ENCODE measurements at regions not wholly inside any gene's neighbourhood (a gene's known extent, or its start where the extent isn't known, plus 50 kb on each side); places are given as distances from the start of the nearest gene placed in this dataset.

DNA sequence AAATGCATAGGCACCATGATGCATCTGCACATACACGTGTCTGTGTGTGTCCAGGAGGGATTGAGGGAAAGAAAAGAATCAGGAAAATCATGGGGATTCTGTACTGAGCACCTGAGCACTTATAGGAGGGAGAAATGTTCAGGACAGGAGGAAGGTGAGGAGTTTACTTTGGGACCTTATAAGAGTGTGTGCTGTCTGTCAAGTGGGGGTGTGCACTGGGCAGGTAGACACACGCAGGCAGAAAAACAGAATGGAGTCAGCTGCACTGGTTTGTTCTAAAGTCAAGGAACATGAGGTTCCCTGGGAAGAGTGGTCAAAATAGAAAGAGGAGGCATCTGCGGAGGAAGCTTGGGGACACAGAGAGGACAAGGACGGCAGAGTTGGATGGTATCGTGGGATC is 92.2 kb upstream of the KCTD1 start:
- H3K36me3 ChIP-seq (ENCODE audit: control insufficient read depth in 4 of 4, insufficient read depth in 4 of 4, low read length in 4 of 4) = no peaks in the 10 kb centered on the region
- 75 to 90% methylated on average over 5 of the region's 5 CpGs for WGBS, 2 donors
- DNase-seq (no peak), ATAC-seq (ENCODE audit: insufficient read depth, low FRiP score) (no peak)
- TF ChIP-seq, protein P1, sequence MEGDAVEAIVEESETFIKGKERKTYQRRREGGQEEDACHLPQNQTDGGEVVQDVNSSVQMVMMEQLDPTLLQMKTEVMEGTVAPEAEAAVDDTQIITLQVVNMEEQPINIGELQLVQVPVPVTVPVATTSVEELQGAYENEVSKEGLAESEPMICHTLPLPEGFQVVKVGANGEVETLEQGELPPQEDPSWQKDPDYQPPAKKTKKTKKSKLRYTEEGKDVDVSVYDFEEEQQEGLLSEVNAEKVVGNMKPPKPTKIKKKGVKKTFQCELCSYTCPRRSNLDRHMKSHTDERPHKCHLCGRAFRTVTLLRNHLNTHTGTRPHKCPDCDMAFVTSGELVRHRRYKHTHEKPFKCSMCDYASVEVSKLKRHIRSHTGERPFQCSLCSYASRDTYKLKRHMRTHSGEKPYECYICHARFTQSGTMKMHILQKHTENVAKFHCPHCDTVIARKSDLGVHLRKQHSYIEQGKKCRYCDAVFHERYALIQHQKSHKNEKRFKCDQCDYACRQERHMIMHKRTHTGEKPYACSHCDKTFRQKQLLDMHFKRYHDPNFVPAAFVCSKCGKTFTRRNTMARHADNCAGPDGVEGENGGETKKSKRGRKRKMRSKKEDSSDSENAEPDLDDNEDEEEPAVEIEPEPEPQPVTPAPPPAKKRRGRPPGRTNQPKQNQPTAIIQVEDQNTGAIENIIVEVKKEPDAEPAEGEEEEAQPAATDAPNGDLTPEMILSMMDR (IDR thresholded peaks at IDR 0.05; ENCODE audit: control extremely low read depth, extremely low read depth) = no peak
- H3K9me3 ChIP-seq (ENCODE audit: control insufficient read depth in 4 of 4, insufficient read depth in 3 of 4, low read length in 3 of 4) = peaks cover 0 to 1% (median 0%) of the 10 kb centered on the region in 4 donors
- no peak overlapping the region for H3K4me3 ChIP-seq
- H3K9ac ChIP-seq (ENCODE audit: insufficient read depth in 1 of 2, low read length in 2 of 2) = no peak overlapping the region
- H3K27me3 ChIP-seq (ENCODE audit: control insufficient read depth in 3 of 3, insufficient read depth in 3 of 3, low read length in 2 of 3) = peaks cover 0 to 8% (median 0%) of the 10 kb centered on the region in 3 donors
- no peak overlapping the region for H3K27ac ChIP-seq (ENCODE audit: low read depth in 1 of 2, low read length in 1 of 2)
- H3K4me1 ChIP-seq (ENCODE audit: control insufficient read depth in 5 of 5, insufficient read depth in 5 of 5, low read length in 5 of 5) = no peaks in the 10 kb centered on the region

- H3K36me3 ChIP-seq (ENCODE audit: control insufficient read depth in 4 of 4, insufficient read depth in 4 of 4, low read length in 4 of 4) = no peaks in the 10 kb centered on the region
- DNase-seq (no peak), ATAC-seq (ENCODE audit: insufficient read depth, low FRiP score) (no peak)
- WGBS, 2 donors = 94 to 99% methylated on average over 7 of the region's 7 CpGs
- H3K4me1 ChIP-seq (ENCODE audit: control insufficient read depth in 5 of 5, insufficient read depth in 5 of 5, low read length in 5 of 5) = no peaks in the 10 kb centered on the region
- peaks cover 0 to 5% (median 0%) of the 10 kb centered on the region in 3 donors for H3K27me3 ChIP-seq (ENCODE audit: control insufficient read depth in 3 of 3, insufficient read depth in 3 of 3, low read length in 2 of 3)
- no peaks in the 10 kb centered on the region for H3K9me3 ChIP-seq (ENCODE audit: control insufficient read depth in 4 of 4, insufficient read depth in 3 of 4, low read length in 3 of 4)
- H3K9ac ChIP-seq (ENCODE audit: insufficient read depth in 1 of 2, low read length in 2 of 2) = no peak overlapping the region
- no peak overlapping the region for H3K27ac ChIP-seq (ENCODE audit: low read depth in 1 of 2, low read length in 1 of 2)
- H3K4me3 ChIP-seq = no peak overlapping the region
- TF ChIP-seq, protein P1 (IDR thresholded peaks at IDR 0.05; ENCODE audit: control extremely low read depth, extremely low read depth) = no peak
These were observed 90.8 kb upstream of the KCTD1 start for GRCh38 chr18:26639149-26639548.

DNA sequence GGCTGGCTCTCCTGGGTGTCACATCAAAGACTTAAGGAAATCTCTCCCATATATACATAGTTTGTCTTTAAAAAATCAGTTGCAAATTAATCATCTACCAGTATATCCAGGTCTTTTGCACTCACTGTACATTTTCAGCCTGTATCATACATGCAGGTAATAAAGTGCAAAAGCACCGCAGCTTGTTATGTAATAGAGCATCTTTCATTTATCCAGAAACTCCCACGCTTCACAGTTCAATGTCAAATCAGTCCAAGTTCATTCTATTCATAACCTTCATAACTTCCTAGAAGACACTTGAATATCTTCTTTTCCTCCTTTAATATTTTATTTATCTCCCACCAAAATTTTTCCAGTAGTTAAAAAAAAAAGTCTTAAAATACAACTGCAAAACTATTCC is 89.6 kb upstream of the KCTD1 start:
- Histone ChIP-seq H3K9me3 (ENCODE audit: control insufficient read depth in 4 of 4, insufficient read depth in 3 of 4, low read length in 3 of 4) (no peaks in the 10 kb centered on the region), H3K9ac (ENCODE audit: insufficient read depth in 1 of 2, low read length in 2 of 2) (no peak overlapping the region), H3K4me3 (no peak overlapping the region), H3K36me3 (ENCODE audit: control insufficient read depth in 4 of 4, insufficient read depth in 4 of 4, low read length in 4 of 4) (no peaks in the 10 kb centered on the region), H3K27me3 (ENCODE audit: control insufficient read depth in 3 of 3, insufficient read depth in 3 of 3, low read length in 2 of 3) (peaks cover 0 to 5% (median 0%) of the 10 kb centered on the region in 3 donors), H3K4me1 (ENCODE audit: control insufficient read depth in 5 of 5, insufficient read depth in 5 of 5, low read length in 5 of 5) (no peaks in the 10 kb centered on the region), H3K27ac (ENCODE audit: low read depth in 1 of 2, low read length in 1 of 2) (no peak overlapping the region)
- DNase-seq (no peak), ATAC-seq (ENCODE audit: insufficient read depth, low FRiP score) (no peak)
- TF ChIP-seq, protein P1 (IDR thresholded peaks at IDR 0.05; ENCODE audit: control extremely low read depth, extremely low read depth) = no peak
- WGBS, 2 donors = 95 to 96% methylated on average over 2 of the region's 2 CpGs

DNA sequence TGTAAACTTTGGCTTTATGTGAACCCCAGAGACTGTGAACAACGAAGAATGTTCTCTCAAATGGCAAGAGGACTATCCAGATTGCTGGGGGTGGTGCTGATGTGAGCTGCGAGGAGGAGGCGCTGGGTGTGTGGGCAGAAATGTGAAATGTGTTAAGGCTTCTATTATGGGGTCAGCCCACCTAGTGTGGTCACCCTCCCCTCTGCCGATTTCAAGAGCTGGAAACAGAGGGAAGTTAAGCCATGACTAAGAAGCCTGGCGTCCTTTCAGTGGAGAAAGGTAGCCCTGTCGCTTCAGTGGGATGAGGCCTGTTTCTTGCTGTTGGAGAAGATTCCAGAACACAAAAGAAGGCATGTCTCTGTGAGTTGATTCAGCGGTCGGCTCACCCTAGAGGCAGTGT is 89.0 kb upstream of the KCTD1 start:
- TF ChIP-seq, protein P1 (IDR thresholded peaks at IDR 0.05; ENCODE audit: control extremely low read depth, extremely low read depth) = no peak

More for the DNA sequence above, 89.0 kb upstream of the KCTD1 start:
- Histone ChIP-seq H3K9ac (ENCODE audit: insufficient read depth in 1 of 2, low read length in 2 of 2) (no peak overlapping the region), H3K27ac (ENCODE audit: low read depth in 1 of 2, low read length in 1 of 2) (no peak overlapping the region), H3K4me1 (ENCODE audit: control insufficient read depth in 5 of 5, insufficient read depth in 5 of 5, low read length in 5 of 5) (no peaks in the 10 kb centered on the region), H3K9me3 (ENCODE audit: control insufficient read depth in 4 of 4, insufficient read depth in 3 of 4, low read length in 3 of 4) (no peaks in the 10 kb centered on the region), H3K27me3 (ENCODE audit: control insufficient read depth in 3 of 3, insufficient read depth in 3 of 3, low read length in 2 of 3) (peaks cover 0 to 5% (median 0%) of the 10 kb centered on the region in 3 donors), H3K36me3 (ENCODE audit: control insufficient read depth in 4 of 4, insufficient read depth in 4 of 4, low read length in 4 of 4) (no peaks in the 10 kb centered on the region), H3K4me3 (no peak overlapping the region)
- ATAC-seq (ENCODE audit: insufficient read depth, low FRiP score) (no peak), DNase-seq (no peak)
- 80 to 81% methylated on average over 8 of the region's 8 CpGs for WGBS, 2 donors
